Effector memory CD8-positive, alpha-beta T cell (primary cell): ENCODE measurements at regions not wholly inside any gene's neighbourhood (a gene's known extent, or its start where the extent isn't known, plus 50 kb on each side); places are given as distances from the start of the nearest gene placed in this dataset.
"Not testable (repeated sequence)": the region's sequence is repeated elsewhere in the genome, so short reads cannot be mapped to it uniquely, and the experiment has no call there.

Source experiments
- ATAC-seq: fragments of 150-1000 bp; cut with Tn5 transposase; replicated peaks from 2 replicates; pipeline ENCODE4 v1.10.0; 2021; ENCODE audit warnings: mild to moderate bottlenecking, moderate library complexity
- DNase-seq, 3 experiments: peaks; one replicate each; pipeline ENCODE4 v3.0.0; 2021
- H3K27ac Mint-ChIP-seq, 2 donors: one replicate each; pipeline ENCODE4 v1.8.0; 2022; ENCODE audit warnings: mild to moderate bottlenecking in 2 of 2, mixed read lengths in 2 of 2, moderate library complexity in 2 of 2
- H3K27me3 Mint-ChIP-seq, 2 donors: one replicate each; pipeline ENCODE4 v1.8.0; 2022; ENCODE audit warnings: mixed read lengths in 2 of 2
- H3K36me3 Mint-ChIP-seq: one replicate; pipeline ENCODE4 v1.8.0; 2022; ENCODE audit warnings: mild to moderate bottlenecking, moderate library complexity, mixed read lengths; ENCODE audit not compliant: insufficient read depth
- H3K4me1 Mint-ChIP-seq, 2 donors: one replicate each; pipeline ENCODE4 v1.8.0; 2022; ENCODE audit warnings: low read depth in 2 of 2, mixed read lengths in 2 of 2
- H3K4me3 Mint-ChIP-seq, 2 donors: one replicate each; pipeline ENCODE4 v1.8.0; 2022; ENCODE audit warnings: mild to moderate bottlenecking in 2 of 2, mixed read lengths in 2 of 2, moderate library complexity in 2 of 2
- H3K9me3 Mint-ChIP-seq, 2 donors: one replicate each; pipeline ENCODE4 v1.8.0; 2022; ENCODE audit warnings: mixed read lengths in 2 of 2

DNA sequence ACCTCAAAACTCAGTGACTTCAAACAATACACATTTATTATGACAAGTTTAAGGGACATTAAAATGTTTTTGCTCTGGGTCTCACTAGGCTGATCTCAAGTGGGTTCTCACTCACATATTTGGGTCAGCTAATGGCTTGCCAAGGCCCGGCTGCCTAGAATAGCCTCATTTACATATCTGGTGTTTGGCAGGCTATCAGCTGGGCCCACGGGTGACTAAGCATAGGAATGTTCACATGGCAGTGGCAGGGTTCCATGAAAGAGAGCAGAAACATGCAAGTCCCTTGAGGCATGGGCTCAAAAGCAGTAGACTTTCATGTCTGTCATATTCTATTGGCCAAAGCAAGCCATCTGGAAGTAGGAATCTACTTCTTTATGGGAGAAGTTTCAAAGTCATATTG, 492.6 kb downstream of the KCNT2 start:
- Mint-ChIP-seq H3K4me3 (no peak overlapping the region), H3K27ac (no peak overlapping the region), H3K4me1 (no peaks in the 10 kb centered on the region), H3K27me3 (no peaks in the 10 kb centered on the region), H3K36me3 (no peaks in the 10 kb centered on the region), H3K9me3 (peaks cover 0 to 3% of the 10 kb centered on the region in 2 donors)
- ATAC-seq (no peak), DNase-seq (no peak)

GRCh38 chr1:196114193-196114592, 494.0 kb downstream of the KCNT2 start:
- no peaks in the 10 kb centered on the region for H3K4me1 Mint-ChIP-seq
- H3K27ac Mint-ChIP-seq = no peak overlapping the region
- H3K9me3 Mint-ChIP-seq = peaks cover 0 to 2% of the 10 kb centered on the region in 2 donors
- no peak overlapping the region for H3K4me3 Mint-ChIP-seq
- no peaks in the 10 kb centered on the region for H3K36me3 Mint-ChIP-seq
- no peak for DNase-seq
- ATAC-seq = no peak
- H3K27me3 Mint-ChIP-seq = no peaks in the 10 kb centered on the region

GRCh38 chr1:196108990-196109389, 499.2 kb downstream of the KCNT2 start:
- H3K9me3 Mint-ChIP-seq, H3K27me3 Mint-ChIP-seq, H3K27ac Mint-ChIP-seq, H3K4me1 Mint-ChIP-seq, DNase-seq, H3K4me3 Mint-ChIP-seq, H3K36me3 Mint-ChIP-seq, ATAC-seq: not testable (repeated sequence)

DNA sequence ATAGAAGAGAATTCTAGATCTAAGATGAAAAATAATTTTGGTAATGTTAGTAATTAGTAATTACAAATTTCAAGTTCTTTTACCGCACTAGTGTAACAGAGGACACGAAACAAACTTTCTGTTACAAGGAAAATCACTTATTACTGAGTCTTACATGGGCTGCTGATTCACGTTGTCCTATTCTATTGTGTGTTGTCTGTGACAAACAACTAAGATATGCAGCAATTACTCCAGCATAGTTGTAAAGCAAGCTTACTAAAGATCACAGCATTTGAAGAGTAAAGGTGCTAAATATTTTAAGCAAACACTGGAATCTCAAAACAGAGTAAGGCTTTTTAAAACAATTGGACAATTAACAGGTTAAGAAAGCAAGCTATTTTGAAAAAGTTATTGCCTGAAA, 502.3 kb downstream of the KCNT2 start:
- no peaks in the 10 kb centered on the region for H3K4me1 Mint-ChIP-seq
- H3K27me3 Mint-ChIP-seq = no peaks in the 10 kb centered on the region
- peaks cover 12 to 14% of the 10 kb centered on the region in 2 donors for H3K9me3 Mint-ChIP-seq
- DNase-seq (no peak), ATAC-seq (no peak)
- H3K27ac Mint-ChIP-seq = no peak overlapping the region
- H3K36me3 Mint-ChIP-seq = no peaks in the 10 kb centered on the region
- H3K4me3 Mint-ChIP-seq = no peak overlapping the region

- Mint-ChIP-seq H3K4me1 (no peaks in the 10 kb centered on the region), H3K4me3 (no peak overlapping the region), H3K27ac (no peak overlapping the region), H3K36me3 (no peaks in the 10 kb centered on the region), H3K9me3 (peaks cover 10 to 14% of the 10 kb centered on the region in 2 donors), H3K27me3 (no peaks in the 10 kb centered on the region)
- no peak for ATAC-seq
- no peak for DNase-seq
These were observed 505.4 kb downstream of the KCNT2 start for GRCh38 chr1:196102826-196103225.

GRCh38 chr1:196098000-196098399, 510.2 kb downstream of the KCNT2 start:
- Mint-ChIP-seq H3K36me3 (no peaks in the 10 kb centered on the region), H3K4me3 (no peak overlapping the region), H3K4me1 (no peaks in the 10 kb centered on the region), H3K9me3 (peaks cover 0 to 7% of the 10 kb centered on the region in 2 donors), H3K27me3 (no peaks in the 10 kb centered on the region), H3K27ac (no peak overlapping the region)
- ATAC-seq (no peak), DNase-seq (no peak)

GRCh38 chr1:196094821-196095220, 513.4 kb downstream of the KCNT2 start:
- no peak for DNase-seq
- no peaks in the 10 kb centered on the region for H3K27me3 Mint-ChIP-seq
- H3K4me3 Mint-ChIP-seq = no peak overlapping the region
- peaks cover 0 to 2% of the 10 kb centered on the region in 2 donors for H3K9me3 Mint-ChIP-seq
- no peak for ATAC-seq
- H3K36me3 Mint-ChIP-seq = no peaks in the 10 kb centered on the region
- H3K27ac Mint-ChIP-seq = no peak overlapping the region
- H3K4me1 Mint-ChIP-seq = no peaks in the 10 kb centered on the region

DNA sequence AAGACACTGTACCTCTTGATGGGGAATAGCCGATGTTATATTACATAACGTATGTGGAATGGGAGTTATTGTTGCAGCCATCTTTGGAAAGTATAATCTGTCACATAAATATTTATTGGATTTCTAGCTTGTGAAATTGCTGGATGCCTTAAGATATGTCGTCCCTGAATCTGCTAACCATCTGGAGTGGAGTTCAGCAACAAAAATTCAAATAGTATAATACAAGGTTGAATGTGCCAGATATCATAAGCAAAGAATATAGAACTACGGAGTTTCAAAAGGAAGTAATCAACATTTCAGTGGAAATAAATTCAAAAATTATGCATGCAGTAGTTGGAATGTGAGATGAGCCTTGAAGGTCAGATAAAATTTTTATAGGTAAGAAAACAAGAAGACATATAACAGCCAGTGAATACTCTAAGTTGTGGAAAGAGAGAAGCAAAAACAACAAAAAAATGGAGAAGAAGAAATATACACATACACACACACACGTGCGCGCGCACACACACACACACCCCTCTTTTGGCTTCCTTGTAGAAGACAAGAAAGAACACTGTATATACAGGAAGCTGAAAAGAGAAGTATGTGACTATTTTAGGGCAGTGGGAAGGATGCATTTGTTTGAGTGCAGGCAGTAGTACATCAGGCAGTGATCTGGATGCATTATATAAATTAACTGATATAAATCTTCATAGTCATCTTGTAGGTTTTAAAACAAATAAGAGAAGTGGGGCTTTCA, 516.7 kb downstream of the KCNT2 start:
- Mint-ChIP-seq H3K9me3 (peaks cover 0 to 2% of the 10 kb centered on the region in 2 donors), H3K27me3 (no peaks in the 10 kb centered on the region), H3K27ac (no peak overlapping the region), H3K36me3 (no peaks in the 10 kb centered on the region), H3K4me1 (no peaks in the 10 kb centered on the region), H3K4me3 (no peak overlapping the region)
- DNase-seq (no peak), ATAC-seq (no peak)

DNA sequence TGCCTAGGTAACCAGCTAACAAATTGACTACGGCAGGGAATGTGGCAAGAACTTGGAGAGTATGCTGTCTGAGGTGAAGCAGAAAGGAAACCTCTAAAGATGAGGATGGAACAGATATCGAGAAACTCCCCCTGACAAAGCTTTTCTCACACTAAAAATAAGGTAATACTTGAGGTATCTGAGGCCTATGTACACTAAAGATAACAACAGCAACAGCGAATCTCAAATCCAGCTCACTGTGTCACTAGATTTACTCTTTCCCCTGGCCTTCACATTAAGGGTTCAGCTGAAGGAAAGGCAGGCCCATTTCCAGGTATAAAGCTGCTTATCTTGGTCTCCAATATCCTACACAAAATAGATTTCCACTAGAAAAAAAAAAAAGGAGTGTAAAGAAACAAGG, 518.0 kb downstream of the KCNT2 start:
- ATAC-seq = no peak
- no peaks in the 10 kb centered on the region for H3K36me3 Mint-ChIP-seq
- H3K4me1 Mint-ChIP-seq = no peaks in the 10 kb centered on the region
- H3K4me3 Mint-ChIP-seq = no peak overlapping the region
- no peak overlapping the region for H3K27ac Mint-ChIP-seq
- DNase-seq = no peak
- H3K9me3 Mint-ChIP-seq = peaks cover 0 to 4% of the 10 kb centered on the region in 2 donors
- no peaks in the 10 kb centered on the region for H3K27me3 Mint-ChIP-seq

GRCh38 chr1:196088541-196088940, 519.7 kb downstream of the KCNT2 start:
- DNase-seq (no peak), ATAC-seq (no peak)
- Mint-ChIP-seq H3K4me1 (no peaks in the 10 kb centered on the region), H3K36me3 (no peaks in the 10 kb centered on the region), H3K4me3 (no peak overlapping the region), H3K27ac (no peak overlapping the region), H3K9me3 (peaks cover 0 to 4% of the 10 kb centered on the region in 2 donors), H3K27me3 (no peaks in the 10 kb centered on the region)

- H3K27me3 Mint-ChIP-seq = no peaks in the 10 kb centered on the region
- peaks cover 0 to 1% of the 10 kb centered on the region in 2 donors for H3K9me3 Mint-ChIP-seq
- no peak overlapping the region for H3K27ac Mint-ChIP-seq
- DNase-seq (no peak), ATAC-seq (no peak)
- no peak overlapping the region for H3K4me3 Mint-ChIP-seq
- H3K36me3 Mint-ChIP-seq = no peaks in the 10 kb centered on the region
- no peaks in the 10 kb centered on the region for H3K4me1 Mint-ChIP-seq
These were observed 529.5 kb downstream of the KCNT2 start for GRCh38 chr1:196078691-196079090.

DNA sequence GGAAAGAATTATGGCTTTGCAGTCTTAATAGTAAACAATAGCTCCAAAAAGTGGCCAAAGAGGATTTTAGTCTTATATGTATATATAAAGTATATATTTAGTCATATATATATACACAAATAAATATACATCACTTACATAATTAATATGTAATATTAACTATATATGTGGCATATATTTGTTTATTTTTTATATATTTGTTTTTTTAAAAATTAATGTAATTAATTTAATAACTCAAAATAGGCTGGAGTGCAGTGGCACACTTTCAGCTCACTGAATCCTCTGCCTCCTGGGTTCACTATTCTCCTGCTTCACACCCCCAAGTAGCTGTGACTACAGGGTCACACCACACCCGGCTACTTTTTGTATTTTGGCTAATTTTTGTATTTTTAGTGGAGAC, 532.6 kb downstream of the KCNT2 start:
- DNase-seq = no peak
- H3K27me3 Mint-ChIP-seq = no peaks in the 10 kb centered on the region
- no peaks in the 10 kb centered on the region for H3K4me1 Mint-ChIP-seq
- no peaks in the 10 kb centered on the region for H3K36me3 Mint-ChIP-seq
- ATAC-seq = no peak
- no peak overlapping the region for H3K4me3 Mint-ChIP-seq
- H3K9me3 Mint-ChIP-seq = no peaks in the 10 kb centered on the region
- H3K27ac Mint-ChIP-seq = no peak overlapping the region

DNA sequence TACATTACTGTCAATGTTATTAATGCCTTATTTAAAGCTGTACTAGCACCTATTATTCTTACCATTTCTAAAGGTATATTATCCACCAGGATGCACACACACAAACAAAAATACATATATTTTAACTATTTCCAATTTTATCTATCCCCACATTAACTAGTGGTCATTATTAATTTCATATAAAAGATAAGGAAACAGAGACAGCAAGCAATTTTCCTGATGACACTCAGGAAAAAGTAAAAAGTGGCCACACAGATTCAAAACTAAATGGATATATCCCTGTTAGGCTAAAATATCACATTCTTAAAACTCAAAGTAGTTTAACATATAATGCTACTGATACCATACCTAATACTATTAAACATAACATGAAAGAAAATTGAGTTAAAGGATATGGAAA, 534.1 kb downstream of the KCNT2 start:
- Mint-ChIP-seq H3K27ac (no peak overlapping the region), H3K27me3 (no peaks in the 10 kb centered on the region), H3K9me3 (peaks cover 0 to 2% of the 10 kb centered on the region in 2 donors), H3K4me3 (no peak overlapping the region), H3K4me1 (no peaks in the 10 kb centered on the region), H3K36me3 (no peaks in the 10 kb centered on the region)
- DNase-seq = no peak
- no peak for ATAC-seq

DNA sequence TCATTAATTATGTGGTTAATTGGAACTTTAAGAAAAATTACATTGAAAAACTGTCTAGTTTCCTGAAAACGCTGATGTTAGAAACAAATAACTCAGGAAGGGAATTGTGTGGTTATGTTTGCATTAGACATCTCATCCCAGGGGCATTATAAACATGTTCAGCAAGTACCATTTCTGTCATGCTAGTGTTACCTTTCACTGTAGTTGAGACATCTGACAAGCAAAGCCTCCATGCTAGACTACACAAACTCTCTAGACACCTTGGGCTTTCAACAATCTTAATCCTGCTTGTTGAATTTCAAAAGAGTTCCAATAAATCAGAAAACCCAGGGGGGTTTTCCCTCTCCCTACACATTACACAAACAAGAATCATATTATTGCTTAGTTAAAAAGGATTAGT, 536.8 kb downstream of the KCNT2 start:
- Mint-ChIP-seq H3K9me3 (peaks cover 4 to 7% of the 10 kb centered on the region in 2 donors), H3K4me1 (no peaks in the 10 kb centered on the region), H3K27ac (no peak overlapping the region)

More for the DNA sequence above, 536.8 kb downstream of the KCNT2 start:
- no peak for DNase-seq
- Mint-ChIP-seq H3K4me3 (no peak overlapping the region), H3K27me3 (no peaks in the 10 kb centered on the region), H3K36me3 (no peaks in the 10 kb centered on the region)
- no peak for ATAC-seq
